Erythroblast (primary cell): ENCODE measurements at regions not wholly inside any gene's neighbourhood (a gene's known extent, or its start where the extent isn't known, plus 50 kb on each side); places are given as distances from the start of the nearest gene placed in this dataset.

ENCODE experiments used
- GATA1 ChIP-seq: IDR thresholded peaks from 2 replicates; pipeline ENCODE4 v1.6.1; 2011; ENCODE audit warnings: low read depth, mild to moderate bottlenecking, control low read depth, low read length, moderate library complexity
- POLR2A ChIP-seq: IDR thresholded peaks from 2 replicates; pipeline ENCODE4 v1.6.1; 2011; ENCODE audit warnings: mild to moderate bottlenecking, low read length

DNA sequence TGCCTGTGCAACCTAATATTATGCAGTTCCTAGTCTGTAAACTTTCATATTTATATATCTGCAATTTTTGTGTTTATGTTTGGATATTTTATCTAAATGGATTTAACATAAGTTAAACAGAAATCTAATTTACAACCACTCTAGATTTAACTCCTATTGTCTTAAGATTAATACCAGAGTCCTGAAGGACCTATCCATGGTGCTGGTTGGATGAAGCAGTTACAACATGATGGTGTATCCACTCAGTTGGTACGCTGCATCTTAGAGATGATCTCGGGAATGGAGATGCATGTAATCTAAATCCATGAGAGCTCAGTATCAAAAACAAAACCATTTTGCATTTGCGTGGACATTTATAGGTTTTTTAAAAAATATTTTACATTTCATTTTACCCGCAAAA lies 745.9 kb upstream of the SLC8A1 start:
- TF ChIP-seq POLR2A, result no peak
- TF ChIP-seq GATA1, result no peak
